Sigmoid colon (tissue), 4 donors: ENCODE measurements at regions not wholly inside any gene's neighbourhood (a gene's known extent, or its start where the extent isn't known, plus 50 kb on each side); places are given as distances from the start of the nearest gene placed in this dataset.

Experiments
- POLR2A ChIP-seq, 2 donors: fragments of 450-650 bp; IDR thresholded peaks; one replicate each; pipeline ENCODE4 v1.6.1; 2016; ENCODE audit warnings: antibody characterized with exemption in 2 of 2, mild to moderate bottlenecking in 2 of 2, moderate library complexity in 2 of 2
- POLR2AphosphoS5 ChIP-seq, 4 donors: sonication (generic); formaldehyde crosslinking; IDR thresholded peaks; one replicate each; pipeline ENCODE4 v1.6.1; 2017; ENCODE audit warnings: antibody characterized with exemption in 4 of 4
- TF ChIP-seq, protein P1 (sequence below), 4 experiments: fragments of 450-650 bp in 3 of 4; fragments of 200-600 bp in 1 of 4; IDR thresholded peaks; one replicate each; pipeline ENCODE4 v1.5.1; 2016 to 2019; ENCODE audit warnings: antibody characterized with exemption in 4 of 4, mild to moderate bottlenecking in 3 of 4, moderate library complexity in 2 of 4

GRCh38 chrY:15415165-15415564 is 890.8 kb downstream of the NLGN4Y start:
- TF ChIP-seq, protein P1, sequence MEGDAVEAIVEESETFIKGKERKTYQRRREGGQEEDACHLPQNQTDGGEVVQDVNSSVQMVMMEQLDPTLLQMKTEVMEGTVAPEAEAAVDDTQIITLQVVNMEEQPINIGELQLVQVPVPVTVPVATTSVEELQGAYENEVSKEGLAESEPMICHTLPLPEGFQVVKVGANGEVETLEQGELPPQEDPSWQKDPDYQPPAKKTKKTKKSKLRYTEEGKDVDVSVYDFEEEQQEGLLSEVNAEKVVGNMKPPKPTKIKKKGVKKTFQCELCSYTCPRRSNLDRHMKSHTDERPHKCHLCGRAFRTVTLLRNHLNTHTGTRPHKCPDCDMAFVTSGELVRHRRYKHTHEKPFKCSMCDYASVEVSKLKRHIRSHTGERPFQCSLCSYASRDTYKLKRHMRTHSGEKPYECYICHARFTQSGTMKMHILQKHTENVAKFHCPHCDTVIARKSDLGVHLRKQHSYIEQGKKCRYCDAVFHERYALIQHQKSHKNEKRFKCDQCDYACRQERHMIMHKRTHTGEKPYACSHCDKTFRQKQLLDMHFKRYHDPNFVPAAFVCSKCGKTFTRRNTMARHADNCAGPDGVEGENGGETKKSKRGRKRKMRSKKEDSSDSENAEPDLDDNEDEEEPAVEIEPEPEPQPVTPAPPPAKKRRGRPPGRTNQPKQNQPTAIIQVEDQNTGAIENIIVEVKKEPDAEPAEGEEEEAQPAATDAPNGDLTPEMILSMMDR (IDR thresholded peaks at IDR 0.05): no peak
- no peak for TF ChIP-seq POLR2A (IDR thresholded peaks at IDR 0.05)
- no peak for TF ChIP-seq POLR2AphosphoS5 (IDR thresholded peaks at IDR 0.05)
